Esophagus squamous epithelium (tissue), 4 donors: ENCODE measurements at regions not wholly inside any gene's neighbourhood (a gene's known extent, or its start where the extent isn't known, plus 50 kb on each side); places are given as distances from the start of the nearest gene placed in this dataset.

ENCODE experiments used
- CTCF ChIP-seq, 6 experiments: fragments of 450-650 bp in 4 of 6; fragments of 200-600 bp in 2 of 6; sonication (generic) in 2 of 6; IDR thresholded peaks; one replicate each; pipeline ENCODE4 v1.5.1; 2016 to 2019; ENCODE audit warnings: antibody characterized with exemption in 6 of 6, mild to moderate bottlenecking in 4 of 6, moderate library complexity in 4 of 6
- POLR2A ChIP-seq, 4 donors: fragments of 450-650 bp; IDR thresholded peaks; one replicate each; pipeline ENCODE4 v1.6.1; 2017; ENCODE audit warnings: antibody characterized with exemption in 4 of 4, mild to moderate bottlenecking in 4 of 4, moderate library complexity in 3 of 4

DNA sequence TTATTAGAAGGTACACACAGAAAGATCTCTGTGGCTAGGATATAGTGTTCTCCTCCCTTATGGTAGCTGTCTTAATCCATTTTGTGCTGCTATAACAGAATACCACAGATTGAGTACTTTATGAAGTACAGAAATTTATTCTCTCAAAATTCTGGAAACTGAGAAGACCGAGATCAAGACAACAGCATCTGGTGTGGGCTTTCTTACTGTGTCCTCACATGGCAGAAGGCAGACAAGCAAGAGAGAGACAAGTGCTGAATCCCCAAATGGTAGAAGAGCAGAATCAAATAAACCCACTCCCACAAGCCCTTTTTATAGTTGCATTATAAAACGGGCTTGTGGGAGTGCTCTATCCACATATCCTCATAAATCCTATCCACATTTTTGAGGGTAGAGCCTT is 373.1 kb downstream of the GABRG1 start:
- TF ChIP-seq CTCF (IDR thresholded peaks at IDR 0.05): no peak
- TF ChIP-seq POLR2A (IDR thresholded peaks at IDR 0.05): no peak
